ENCODE measurements at regions not wholly inside any gene's neighbourhood (a gene's known extent, or its start where the extent isn't known, plus 50 kb on each side); places are given as distances from the start of the nearest gene placed in this dataset.

DNA sequence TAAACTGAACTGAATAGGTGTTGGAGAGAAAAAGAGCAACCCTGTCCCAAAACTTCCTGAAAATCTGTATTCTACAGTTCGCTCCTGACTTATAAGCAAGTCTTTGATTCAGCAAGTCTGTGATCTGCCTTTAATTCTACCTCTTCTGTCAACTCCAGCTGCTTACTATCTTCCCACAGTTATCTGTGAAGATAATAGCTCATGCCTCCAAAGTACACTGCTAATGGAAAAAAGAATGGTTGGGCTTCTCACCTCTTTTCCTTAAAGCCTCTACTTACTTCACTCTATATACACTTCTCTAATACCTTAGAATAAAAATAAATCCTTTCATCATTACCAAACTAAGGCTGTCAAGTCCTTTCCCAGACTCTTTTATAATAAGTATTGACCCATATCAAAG, 391.5 kb upstream of the MIR17HG start:
- DNase-seq (peak in 1 of 2 donors; percentile 6), FAIRE-seq (no peak)
- 25 to 50% (median 34%) methylated on average over 1 of the region's 1 CpG for WGBS, 3 donors
- H3K4me1 ChIP-seq (ENCODE audit: control insufficient read depth in 3 of 3, insufficient read depth in 2 of 3, low read depth in 1 of 3, low read length in 2 of 3): no peaks in the 10 kb centered on the region
- H3K4me3 ChIP-seq (ENCODE audit: low read depth in 1 of 3, low read length in 3 of 3): no peak overlapping the region
- H3K36me3 ChIP-seq (ENCODE audit: control insufficient read depth in 3 of 3, insufficient read depth in 2 of 3, low read depth in 1 of 3, low read length in 3 of 3): no peaks in the 10 kb centered on the region
- no peak overlapping the region for H3K27ac ChIP-seq (ENCODE audit: low read depth in 1 of 3, low read length in 2 of 3)
- H3K9me3 ChIP-seq (ENCODE audit: control insufficient read depth in 2 of 2, insufficient read depth in 1 of 2, low read depth in 1 of 2, low read length in 1 of 2): no peaks in the 10 kb centered on the region
- no peaks in the 10 kb centered on the region for H3K27me3 ChIP-seq (ENCODE audit: control insufficient read depth in 3 of 3, insufficient read depth in 3 of 3, low read length in 3 of 3)

DNA sequence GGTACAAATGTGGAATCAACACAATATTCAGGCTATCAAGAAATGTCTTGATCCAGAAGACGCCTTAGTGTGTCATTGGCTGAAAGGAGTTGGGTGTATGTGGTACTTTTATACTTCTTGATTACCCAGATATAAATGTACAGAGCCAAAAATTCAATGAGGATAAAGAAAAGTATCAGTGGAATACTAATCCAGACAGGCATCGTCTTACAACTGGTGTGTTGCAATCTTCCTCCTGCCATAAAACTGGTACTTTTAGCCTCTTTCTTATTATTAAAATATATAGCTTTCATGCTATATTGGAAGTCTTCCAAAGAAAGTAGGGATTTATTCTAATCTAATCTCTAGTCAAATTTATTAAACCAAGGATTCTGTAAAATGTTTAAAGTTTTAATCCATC, 388.6 kb upstream of the MIR17HG start:
- Histone ChIP-seq H3K4me1 (ENCODE audit: control insufficient read depth in 3 of 3, insufficient read depth in 2 of 3, low read depth in 1 of 3, low read length in 2 of 3) (no peaks in the 10 kb centered on the region), H3K27ac (ENCODE audit: low read depth in 1 of 3, low read length in 2 of 3) (no peak overlapping the region), H3K27me3 (ENCODE audit: control insufficient read depth in 3 of 3, insufficient read depth in 3 of 3, low read length in 3 of 3) (no peaks in the 10 kb centered on the region), H3K4me3 (ENCODE audit: low read depth in 1 of 3, low read length in 3 of 3) (no peak overlapping the region), H3K9me3 (ENCODE audit: control insufficient read depth in 2 of 2, insufficient read depth in 1 of 2, low read depth in 1 of 2, low read length in 1 of 2) (no peaks in the 10 kb centered on the region), H3K36me3 (ENCODE audit: control insufficient read depth in 3 of 3, insufficient read depth in 2 of 3, low read depth in 1 of 3, low read length in 3 of 3) (no peaks in the 10 kb centered on the region)
- WGBS, 3 donors: 50 to 73% (median 70%) methylated on average over 2 of the region's 2 CpGs
- DNase-seq (no peak), FAIRE-seq (no peak)

DNA sequence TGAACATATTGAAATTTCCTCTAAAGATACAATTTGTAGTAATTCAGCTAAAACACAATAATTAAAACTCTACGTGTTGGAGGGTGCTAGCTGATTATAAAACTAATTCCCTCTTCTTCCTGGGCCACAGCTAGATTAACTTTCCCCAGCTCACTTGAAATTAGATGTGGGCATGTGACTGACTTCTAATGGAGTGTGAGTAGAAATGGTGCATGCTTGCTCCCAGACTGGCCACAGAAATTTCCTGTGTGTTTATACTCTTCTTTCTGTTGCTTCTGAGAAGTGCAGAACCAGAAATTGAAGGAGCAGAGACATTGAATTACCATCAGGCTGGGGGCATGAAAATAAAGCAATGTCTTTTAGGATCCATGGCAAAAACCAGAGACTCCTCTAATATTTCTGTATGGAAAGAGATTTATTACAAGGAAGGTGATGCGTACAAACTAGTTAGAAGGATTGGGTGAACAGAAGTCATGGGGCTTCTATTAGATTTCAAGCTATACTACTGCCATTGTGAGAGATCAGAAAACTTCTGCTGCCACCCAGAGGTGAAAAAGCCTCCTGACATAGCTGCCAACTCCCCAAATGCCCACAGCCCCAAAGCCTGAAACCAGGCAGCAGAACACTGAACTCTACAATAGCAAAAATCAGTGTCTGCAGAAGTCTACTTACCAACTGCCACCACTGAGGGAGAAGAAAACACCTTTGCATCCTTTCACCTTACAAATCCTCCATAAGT, 379.2 kb upstream of the MIR17HG start:
- H3K4me1 ChIP-seq (ENCODE audit: control insufficient read depth in 3 of 3, insufficient read depth in 2 of 3, low read depth in 1 of 3, low read length in 2 of 3): no peaks in the 10 kb centered on the region
- no peaks in the 10 kb centered on the region for H3K9me3 ChIP-seq (ENCODE audit: control insufficient read depth in 2 of 2, insufficient read depth in 1 of 2, low read depth in 1 of 2, low read length in 1 of 2)
- no peaks in the 10 kb centered on the region for H3K36me3 ChIP-seq (ENCODE audit: control insufficient read depth in 3 of 3, insufficient read depth in 2 of 3, low read depth in 1 of 3, low read length in 3 of 3)
- H3K27ac ChIP-seq (ENCODE audit: low read depth in 1 of 3, low read length in 2 of 3): no peak overlapping the region
- WGBS, 3 donors: 31 to 39% (median 35%) methylated on average over 2 of the region's 2 CpGs
- no peak for FAIRE-seq
- no peak overlapping the region for H3K4me3 ChIP-seq (ENCODE audit: low read depth in 1 of 3, low read length in 3 of 3)
- peak; percentile 16 to 34 for DNase-seq
- H3K27me3 ChIP-seq (ENCODE audit: control insufficient read depth in 3 of 3, insufficient read depth in 3 of 3, low read length in 3 of 3): no peaks in the 10 kb centered on the region

DNA sequence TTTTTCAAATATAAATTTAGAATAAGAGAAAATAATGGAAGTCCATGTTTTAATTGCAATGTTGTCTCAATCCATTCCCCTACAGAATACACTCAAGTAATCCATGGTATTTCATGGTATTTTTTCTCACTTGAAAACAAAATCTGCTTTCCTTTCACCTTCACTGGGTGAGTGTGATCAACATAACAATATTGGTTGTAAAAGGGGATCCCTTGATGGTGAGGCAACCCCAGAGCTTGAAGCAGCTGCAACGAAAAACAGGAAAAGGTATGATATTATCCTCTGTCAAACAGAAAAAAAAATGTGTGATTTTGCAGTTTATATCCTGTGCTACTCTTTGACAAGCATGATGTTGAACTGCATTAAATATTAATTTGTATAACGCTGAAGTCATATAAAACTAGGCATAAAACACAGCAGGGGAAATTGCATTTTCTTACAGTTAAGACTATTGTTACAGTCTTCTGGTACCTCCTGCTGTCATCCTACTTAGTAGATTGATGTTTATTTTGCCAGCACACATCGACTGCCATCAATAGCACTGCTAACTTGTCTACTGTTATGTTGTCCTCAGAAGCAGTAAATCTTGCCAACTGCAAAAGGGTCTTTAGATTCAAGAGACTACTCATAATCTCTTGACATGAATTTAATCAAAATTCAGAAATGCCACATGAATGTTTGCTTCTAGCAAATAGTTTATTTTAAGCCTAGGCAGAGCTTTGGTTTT, 373.1 kb upstream of the MIR17HG start:
- H3K4me1 ChIP-seq (ENCODE audit: control insufficient read depth in 3 of 3, insufficient read depth in 2 of 3, low read depth in 1 of 3, low read length in 2 of 3): no peaks in the 10 kb centered on the region
- no peak overlapping the region for H3K4me3 ChIP-seq (ENCODE audit: low read depth in 1 of 3, low read length in 3 of 3)
- H3K36me3 ChIP-seq (ENCODE audit: control insufficient read depth in 3 of 3, insufficient read depth in 2 of 3, low read depth in 1 of 3, low read length in 3 of 3): no peaks in the 10 kb centered on the region
- WGBS, 3 donors: 13 to 19% (median 15%) methylated on average over 3 of the region's 3 CpGs
- FAIRE-seq: no peak
- H3K9me3 ChIP-seq (ENCODE audit: control insufficient read depth in 2 of 2, insufficient read depth in 1 of 2, low read depth in 1 of 2, low read length in 1 of 2): no peaks in the 10 kb centered on the region
- no peak overlapping the region for H3K27ac ChIP-seq (ENCODE audit: low read depth in 1 of 3, low read length in 2 of 3)
- H3K27me3 ChIP-seq (ENCODE audit: control insufficient read depth in 3 of 3, insufficient read depth in 3 of 3, low read length in 3 of 3): no peaks in the 10 kb centered on the region
- DNase-seq: no peak

GRCh38 chr13:90979059-90979458, 368.4 kb upstream of the MIR17HG start:
- H3K4me3 ChIP-seq (ENCODE audit: low read depth in 1 of 3, low read length in 3 of 3): no peak overlapping the region
- H3K4me1 ChIP-seq (ENCODE audit: control insufficient read depth in 3 of 3, insufficient read depth in 2 of 3, low read depth in 1 of 3, low read length in 2 of 3): no peaks in the 10 kb centered on the region
- no peaks in the 10 kb centered on the region for H3K9me3 ChIP-seq (ENCODE audit: control insufficient read depth in 2 of 2, insufficient read depth in 1 of 2, low read depth in 1 of 2, low read length in 1 of 2)
- H3K36me3 ChIP-seq (ENCODE audit: control insufficient read depth in 3 of 3, insufficient read depth in 2 of 3, low read depth in 1 of 3, low read length in 3 of 3): no peaks in the 10 kb centered on the region
- DNase-seq (no peak), FAIRE-seq (no peak)
- no peaks in the 10 kb centered on the region for H3K27me3 ChIP-seq (ENCODE audit: control insufficient read depth in 3 of 3, insufficient read depth in 3 of 3, low read length in 3 of 3)
- 75 to 82% (median 79%) methylated on average over 3 of the region's 3 CpGs for WGBS, 3 donors
- H3K27ac ChIP-seq (ENCODE audit: low read depth in 1 of 3, low read length in 2 of 3): no peak overlapping the region

- Histone ChIP-seq H3K27me3 (ENCODE audit: control insufficient read depth in 3 of 3, insufficient read depth in 3 of 3, low read length in 3 of 3) (no peaks in the 10 kb centered on the region), H3K27ac (ENCODE audit: low read depth in 1 of 3, low read length in 2 of 3) (no peak overlapping the region), H3K4me3 (ENCODE audit: low read depth in 1 of 3, low read length in 3 of 3) (no peak overlapping the region), H3K9me3 (ENCODE audit: control insufficient read depth in 2 of 2, insufficient read depth in 1 of 2, low read depth in 1 of 2, low read length in 1 of 2) (no peaks in the 10 kb centered on the region), H3K36me3 (ENCODE audit: control insufficient read depth in 3 of 3, insufficient read depth in 2 of 3, low read depth in 1 of 3, low read length in 3 of 3) (no peaks in the 10 kb centered on the region), H3K4me1 (ENCODE audit: control insufficient read depth in 3 of 3, insufficient read depth in 2 of 3, low read depth in 1 of 3, low read length in 2 of 3) (no peaks in the 10 kb centered on the region)
- no peak for FAIRE-seq
- DNase-seq: no peak
- 84 to 87% (median 85%) methylated on average over 6 of the region's 6 CpGs for WGBS, 3 donors
Measured at GRCh38 chr13:90984756-90985155, 362.7 kb upstream of the MIR17HG start.

- 84 to 93% (median 84%) methylated on average over 3 of the region's 3 CpGs for WGBS, 3 donors
- FAIRE-seq: no peak
Measured at GRCh38 chr13:90995001-90995400, 352.5 kb upstream of the MIR17HG start.

DNA sequence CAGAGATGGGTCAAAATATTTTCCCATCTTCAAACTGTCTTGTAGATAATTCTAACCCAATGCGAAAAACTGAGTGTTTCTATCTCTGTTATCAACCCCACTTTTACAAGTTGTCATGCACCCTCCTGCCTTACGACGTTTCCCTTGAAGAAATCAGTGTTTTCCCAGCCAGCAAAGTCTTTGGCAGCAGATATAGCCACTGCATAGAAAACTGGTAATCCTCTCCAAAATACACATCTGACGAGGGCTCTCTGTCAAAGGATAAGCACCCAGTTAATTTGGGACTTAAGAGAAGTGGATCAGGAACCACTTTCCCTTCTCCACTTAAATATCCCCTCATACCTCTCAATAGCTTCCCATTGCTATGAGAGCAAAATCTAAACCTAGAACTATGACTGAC, 351.9 kb upstream of the MIR17HG start:
- Histone ChIP-seq H3K4me3 (ENCODE audit: low read depth in 1 of 3, low read length in 3 of 3) (no peak overlapping the region), H3K36me3 (ENCODE audit: control insufficient read depth in 3 of 3, insufficient read depth in 2 of 3, low read depth in 1 of 3, low read length in 3 of 3) (no peaks in the 10 kb centered on the region), H3K9me3 (ENCODE audit: control insufficient read depth in 2 of 2, insufficient read depth in 1 of 2, low read depth in 1 of 2, low read length in 1 of 2) (no peaks in the 10 kb centered on the region), H3K27me3 (ENCODE audit: control insufficient read depth in 3 of 3, insufficient read depth in 3 of 3, low read length in 3 of 3) (no peaks in the 10 kb centered on the region), H3K27ac (ENCODE audit: low read depth in 1 of 3, low read length in 2 of 3) (no peak overlapping the region), H3K4me1 (ENCODE audit: control insufficient read depth in 3 of 3, insufficient read depth in 2 of 3, low read depth in 1 of 3, low read length in 2 of 3) (no peaks in the 10 kb centered on the region)
- FAIRE-seq (no peak), DNase-seq (no peak)
- 67 to 73% (median 68%) methylated on average over 4 of the region's 4 CpGs for WGBS, 3 donors

More at GRCh38 chr13:90995001-90995400, 352.5 kb upstream of the MIR17HG start:
- Histone ChIP-seq H3K4me3 (ENCODE audit: low read depth in 1 of 3, low read length in 3 of 3) (no peak overlapping the region), H3K27me3 (ENCODE audit: control insufficient read depth in 3 of 3, insufficient read depth in 3 of 3, low read length in 3 of 3) (no peaks in the 10 kb centered on the region), H3K27ac (ENCODE audit: low read depth in 1 of 3, low read length in 2 of 3) (no peak overlapping the region), H3K4me1 (ENCODE audit: control insufficient read depth in 3 of 3, insufficient read depth in 2 of 3, low read depth in 1 of 3, low read length in 2 of 3) (no peaks in the 10 kb centered on the region), H3K9me3 (ENCODE audit: control insufficient read depth in 2 of 2, insufficient read depth in 1 of 2, low read depth in 1 of 2, low read length in 1 of 2) (no peaks in the 10 kb centered on the region), H3K36me3 (ENCODE audit: control insufficient read depth in 3 of 3, insufficient read depth in 2 of 3, low read depth in 1 of 3, low read length in 3 of 3) (no peaks in the 10 kb centered on the region)
- DNase-seq: no peak

Data from small intestine (tissue), 7 donors.